Left colon (tissue), 2 donors: ENCODE measurements at regions not wholly inside any gene's neighbourhood (a gene's known extent, or its start where the extent isn't known, plus 50 kb on each side); places are given as distances from the start of the nearest gene placed in this dataset.
"Not testable (repeated sequence)": the region's sequence is repeated elsewhere in the genome, so short reads cannot be mapped to it uniquely, and the experiment has no call there.

Experiments
- ATAC-seq: fragments of 200-7000 bp; cut with Tn5 transposase; one replicate; pipeline ENCODE4 v1.9.1; 2020; ENCODE audit warnings: mild to moderate bottlenecking, moderate library complexity
- DNase-seq, 2 donors: peaks; one replicate each; pipeline ENCODE4 v3.0.0-alpha.2; 2020
- intact Hi-C, 2 donors: fragments of 100-400 bp; cut with DNase I in 1 of 2; cut with micrococcal nuclease in 1 of 2; formaldehyde crosslinking; loops; one replicate each; pipeline versions ENCODE4 v1.11.2 to v1.14.0; 2022; cut with DNase I, micrococcal nuclease
- donor health status: DM: no; HTN: no; CAD: no.
- donor health status: DM: yes; HTN: yes; CAD: no.

DNA sequence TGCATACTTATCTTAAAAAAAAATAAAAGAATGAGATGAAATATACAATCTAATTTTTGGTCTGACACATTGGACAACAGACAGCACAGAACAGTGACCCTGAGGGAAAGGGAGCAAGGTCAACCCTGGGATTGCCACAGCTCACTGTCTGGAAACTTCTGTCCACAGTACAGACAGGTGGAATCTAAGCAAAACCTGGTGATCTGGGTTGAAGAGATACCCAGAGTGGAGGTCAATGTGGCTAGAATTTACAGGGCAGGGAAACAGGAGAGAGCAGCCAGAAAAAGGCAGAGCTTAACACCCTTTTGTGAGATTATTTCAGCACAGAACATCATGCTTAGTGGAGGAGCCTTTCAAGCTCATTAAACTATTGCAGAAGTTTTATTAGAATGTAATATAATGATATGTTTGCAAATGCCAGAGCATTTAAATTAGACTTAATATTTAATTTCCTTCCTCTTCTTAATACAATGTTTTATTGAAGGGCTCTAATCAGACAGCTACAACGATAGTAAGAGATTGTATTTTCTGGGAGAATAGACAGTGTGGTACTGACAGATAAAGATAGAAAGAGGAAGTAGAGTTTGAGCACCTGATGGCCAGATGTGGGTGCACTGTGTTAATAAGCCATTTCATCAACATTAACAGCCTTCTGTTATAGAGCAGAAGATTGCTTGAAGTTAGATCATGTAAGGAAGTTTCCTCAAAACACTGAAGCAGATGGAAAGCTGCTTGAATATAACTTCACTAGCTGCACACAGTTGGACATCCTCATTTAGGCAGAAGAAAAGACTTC, 309.4 kb downstream of the HGF start:
- ATAC-seq = no peak
- no peak for DNase-seq
- intact Hi-C loops = no loop called here

DNA sequence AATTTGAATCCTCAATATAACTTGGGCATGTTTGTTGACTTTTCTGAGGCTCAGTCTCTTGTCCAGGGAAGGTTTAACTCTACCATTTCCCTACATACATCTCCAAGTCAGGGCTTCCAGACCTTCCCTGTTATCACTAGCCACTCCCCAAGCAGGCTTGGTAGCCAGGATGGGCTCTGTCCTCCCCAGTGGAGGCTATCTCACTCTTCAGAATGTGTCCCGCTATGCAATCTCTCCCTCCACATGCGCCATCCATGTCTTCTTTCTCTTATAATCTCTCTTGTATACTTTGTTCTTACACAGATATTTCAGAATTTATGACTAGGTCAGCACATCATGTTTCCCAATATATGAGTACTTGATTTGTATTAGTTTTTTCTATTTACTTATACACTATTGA, 310.4 kb downstream of the HGF start:
- intact Hi-C loops = loop anchor here in 1 of 2 donors (10.0 kb wide), 1 partner anchor 755 kb away; no protein-coding TSS in a partner anchor
- ATAC-seq (no peak), DNase-seq (no peak)

DNA sequence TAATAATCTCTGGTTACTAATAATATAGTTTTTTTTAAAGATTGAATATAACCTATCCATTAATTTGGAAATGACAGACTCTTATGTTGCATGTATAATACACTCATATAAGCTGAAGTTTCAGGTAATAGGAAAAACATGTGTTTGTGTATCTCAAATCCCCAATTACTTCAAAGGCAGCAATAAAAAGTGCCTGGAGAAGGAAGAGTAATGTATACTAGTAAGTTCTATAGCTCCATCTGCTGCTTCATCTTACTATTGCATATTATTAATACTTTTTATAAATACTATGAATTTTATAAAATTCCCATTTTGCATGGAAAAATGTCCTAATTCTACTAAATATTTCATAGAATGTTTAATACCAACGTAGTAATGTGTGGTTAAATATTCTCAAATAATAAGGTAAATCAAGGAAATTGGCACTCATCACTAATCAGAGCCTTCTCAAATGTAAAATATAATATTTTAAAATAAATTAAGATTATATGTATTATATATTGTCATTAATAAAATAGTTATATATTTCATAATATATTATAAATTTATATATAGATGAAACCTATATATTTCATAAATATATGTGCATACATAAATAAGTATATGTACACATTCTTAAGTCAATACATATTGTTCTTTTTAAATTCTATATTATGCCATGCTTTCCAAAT, 311.9 kb downstream of the HGF start:
- ATAC-seq = peak; percentile 56
- DNase-seq = no peak
- intact Hi-C loops = loop anchor here in 1 of 2 donors (10.0 kb wide), 1 partner anchor 753 kb away; no protein-coding TSS in a partner anchor

DNA sequence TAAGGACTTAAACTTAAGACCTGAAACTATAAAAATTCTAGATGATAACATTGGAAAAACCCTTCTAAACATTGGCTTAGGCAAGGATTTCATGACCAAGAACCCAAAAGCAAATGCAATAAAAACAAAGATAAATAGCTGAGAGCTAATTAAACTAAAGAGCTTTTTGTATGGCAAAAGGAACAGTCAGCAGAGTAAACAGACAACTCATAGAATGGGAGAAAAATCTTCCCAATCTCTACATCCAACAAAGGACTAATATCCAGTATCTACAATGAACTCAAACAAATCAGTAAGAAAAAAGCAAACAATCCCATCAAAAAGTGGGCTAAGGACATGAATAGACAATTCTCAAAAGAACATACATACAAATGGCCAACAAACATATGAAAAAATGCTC, 316.1 kb downstream of the HGF start:
- not testable (repeated sequence) for DNase-seq, ATAC-seq
- intact Hi-C loops = loop anchor here in 1 of 2 donors (10.0 kb wide), 1 partner anchor 749 kb away; no protein-coding TSS in a partner anchor

DNA sequence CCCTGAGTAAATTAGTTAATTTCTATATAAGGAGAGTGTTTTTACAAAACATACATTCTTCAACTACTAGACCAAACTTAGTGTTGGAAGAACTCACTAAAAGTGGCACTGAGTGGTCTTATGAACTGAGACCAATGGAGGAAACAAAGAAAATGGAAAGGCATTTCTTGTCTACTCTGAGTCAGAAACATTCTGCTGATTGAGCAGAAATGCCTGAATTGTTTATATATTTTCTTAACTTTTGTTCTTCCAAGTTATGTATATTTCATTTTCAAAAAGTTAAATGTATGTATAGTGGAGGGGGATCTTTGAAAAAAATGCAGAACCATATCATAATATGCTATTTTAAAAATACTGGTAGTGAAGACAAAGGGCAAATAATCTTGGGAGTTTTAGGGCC, 320.7 kb downstream of the HGF start:
- intact Hi-C loops = loop anchor here in 1 of 2 donors (10.0 kb wide), 1 partner anchor 524 kb away; no protein-coding TSS in a partner anchor
- no peak for ATAC-seq
- no peak for DNase-seq

DNA sequence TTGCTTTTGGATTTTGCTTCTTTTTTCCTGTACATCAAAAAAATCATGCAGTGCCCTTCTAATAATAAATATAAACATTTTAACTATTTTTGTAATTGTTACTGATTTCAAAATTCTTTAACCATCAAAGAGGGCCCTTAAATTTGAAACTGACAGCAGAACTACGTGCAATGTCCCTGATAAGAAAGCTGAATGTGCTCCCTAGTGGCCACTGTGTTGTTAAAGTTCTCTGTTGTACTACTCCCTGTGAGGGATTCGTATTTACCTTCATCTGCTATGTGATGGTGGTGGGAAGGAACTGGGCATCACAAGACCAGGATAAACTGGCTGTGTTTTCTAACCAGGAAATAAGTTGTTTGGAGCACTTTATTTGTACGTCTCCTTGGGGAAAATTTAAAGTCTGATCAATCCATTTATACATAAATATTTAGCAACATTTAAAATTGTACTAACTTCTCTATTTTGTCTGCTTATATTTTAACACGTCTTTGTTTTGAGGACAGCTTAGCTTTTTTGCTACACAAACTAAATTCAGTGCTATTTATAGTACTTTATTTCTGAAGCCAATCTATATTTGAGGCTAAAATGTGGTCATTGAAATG, 322.4 kb downstream of the HGF start:
- ATAC-seq = peak; percentile 93
- peak; percentile 10 to 33 for DNase-seq
- intact Hi-C loops = loop anchor here in 1 of 2 donors (10.0 kb wide), 1 partner anchor 523 kb away; no protein-coding TSS in a partner anchor

DNA sequence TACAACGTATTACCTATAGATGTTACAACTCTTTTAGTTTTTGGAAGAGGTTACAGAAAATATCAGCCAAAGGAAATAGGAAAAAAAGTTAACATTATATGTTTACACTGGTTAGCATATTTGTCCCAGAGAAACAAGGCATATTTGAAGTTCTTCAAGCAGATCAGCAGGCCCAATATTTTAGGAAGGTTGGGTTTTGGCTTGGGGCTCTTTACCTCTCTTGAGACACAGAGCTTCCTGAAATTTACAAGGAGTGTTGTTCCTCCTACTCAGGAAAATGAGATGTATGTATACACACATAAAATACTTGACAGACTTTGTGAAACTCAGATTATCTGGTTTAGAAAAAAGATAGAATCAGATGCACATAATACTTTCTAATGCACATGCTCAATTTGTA, 323.6 kb downstream of the HGF start:
- intact Hi-C loops = loop anchor here in 1 of 2 donors (10.0 kb wide), 1 partner anchor 521 kb away; no protein-coding TSS in a partner anchor

DNA sequence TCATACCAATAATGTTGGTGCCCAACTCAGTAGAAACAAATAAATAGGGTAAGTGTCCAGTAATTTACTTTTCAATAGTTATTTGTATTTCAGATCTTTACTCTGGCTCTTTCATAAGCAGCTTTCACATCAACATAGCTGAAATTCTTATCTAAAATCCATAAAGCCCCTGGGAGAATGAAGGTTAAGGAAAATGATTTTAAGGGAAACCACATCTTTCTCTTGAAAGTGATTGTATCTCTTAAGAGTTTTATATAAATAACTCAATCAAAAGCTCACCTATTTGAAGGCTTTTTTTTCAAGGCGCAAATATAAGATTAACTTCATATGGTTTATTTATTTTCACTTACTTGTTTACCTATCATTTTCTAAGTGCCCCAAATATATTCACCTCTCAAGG, 324.4 kb downstream of the HGF start:
- intact Hi-C loops = loop anchor here in 1 of 2 donors (10.0 kb wide), 1 partner anchor 521 kb away; no protein-coding TSS in a partner anchor
- ATAC-seq = no peak
- DNase-seq = no peak

More for the DNA sequence above, 323.6 kb downstream of the HGF start:
- ATAC-seq (no peak), DNase-seq (no peak)

DNA sequence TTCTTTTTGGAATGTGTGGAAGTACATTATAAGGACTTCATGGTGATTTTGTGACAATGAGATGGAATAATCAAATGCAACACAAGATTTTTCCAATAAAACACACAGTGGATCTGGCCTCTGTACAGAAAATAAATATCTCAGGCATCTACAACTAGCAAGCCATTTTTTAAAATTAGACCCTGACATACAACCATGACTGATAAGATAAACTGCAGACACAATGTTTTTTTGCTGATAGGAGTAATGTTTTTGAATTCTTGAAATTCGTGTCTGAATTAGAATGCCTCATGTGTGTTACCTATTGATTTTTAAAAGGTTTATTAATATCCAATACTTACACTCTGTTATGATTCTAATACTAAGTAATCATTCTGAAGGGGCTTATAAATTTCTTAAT, 328.1 kb downstream of the HGF start:
- DNase-seq (no peak), ATAC-seq (no peak)
- intact Hi-C loops = loop anchor here in 1 of 2 donors (10.0 kb wide), 1 partner anchor 517 kb away; no protein-coding TSS in a partner anchor

DNA sequence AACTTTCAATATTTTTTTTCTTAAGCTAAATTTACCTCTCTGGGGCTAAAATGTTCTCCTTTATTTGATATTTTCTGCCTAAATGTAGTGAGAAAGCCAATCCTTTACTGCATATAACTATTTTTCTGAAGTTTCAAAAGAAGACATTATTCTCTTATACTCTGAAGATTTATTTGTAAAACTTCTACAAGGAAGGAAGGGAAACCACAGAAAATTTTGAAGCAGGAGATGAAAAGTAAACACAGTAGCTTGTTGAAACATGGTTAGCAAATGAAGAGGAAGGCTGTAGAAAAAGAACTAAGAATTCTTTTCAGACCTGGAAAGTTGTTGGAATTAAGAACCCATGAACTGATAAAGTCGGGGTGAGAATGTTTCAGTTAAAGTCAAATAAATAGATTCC, 330.3 kb downstream of the HGF start:
- no peak for ATAC-seq

DNA sequence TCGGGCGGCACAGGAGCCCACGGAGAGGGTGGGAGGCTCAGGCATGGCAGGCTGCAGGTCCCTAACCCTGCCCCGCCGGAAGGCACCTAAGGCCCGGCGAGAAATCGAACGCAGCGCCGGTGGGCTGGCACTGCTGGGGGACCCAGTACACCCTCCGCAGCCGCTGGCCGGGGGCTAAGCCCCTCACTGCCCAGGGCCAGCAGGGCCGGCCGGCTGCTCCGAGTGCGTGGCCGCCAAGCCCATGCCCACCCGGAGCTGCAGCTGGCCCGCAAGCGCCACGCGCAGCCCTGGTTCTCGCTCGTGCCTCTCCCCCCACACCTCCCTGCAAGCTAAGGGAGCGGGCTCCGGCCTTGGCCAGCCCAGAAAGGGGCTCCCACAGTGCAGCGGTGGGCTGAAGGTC, 332.7 kb downstream of the HGF start:
- intact Hi-C loops, DNase-seq, ATAC-seq: not testable (repeated sequence)

More for the DNA sequence above, 330.3 kb downstream of the HGF start:
- intact Hi-C loops = no loop called here
- no peak for DNase-seq

DNA sequence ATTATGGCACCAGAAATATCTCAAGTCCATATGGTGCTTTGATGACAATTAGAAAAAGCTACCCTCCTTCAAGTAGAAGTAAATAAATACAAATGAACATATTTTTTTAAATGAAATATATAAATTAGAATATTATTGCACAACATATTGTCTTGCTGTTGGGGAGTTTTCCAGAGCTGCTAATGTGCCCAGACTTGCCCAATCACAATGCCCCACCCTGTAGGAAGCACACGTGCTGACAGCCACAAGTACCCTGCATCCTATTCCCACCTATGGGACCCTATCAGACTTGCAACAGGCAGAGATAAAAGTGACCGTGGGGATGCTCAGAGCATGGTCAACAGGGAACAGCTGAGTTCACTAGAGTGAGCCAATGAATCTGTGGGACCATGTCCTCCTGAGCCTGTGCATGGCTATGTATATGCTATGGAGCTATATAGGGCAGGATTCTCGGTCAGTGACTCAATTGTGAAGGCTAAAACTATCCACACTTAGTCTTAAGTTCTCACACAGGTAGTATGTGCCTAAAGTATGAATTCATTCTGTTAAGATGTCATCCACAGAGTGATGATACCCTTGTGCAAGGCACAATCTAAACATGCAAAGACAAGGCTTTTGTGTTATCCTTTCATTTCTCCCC, 336.0 kb downstream of the HGF start:
- ATAC-seq = no peak
- DNase-seq = no peak
- intact Hi-C loops = no loop called here

DNA sequence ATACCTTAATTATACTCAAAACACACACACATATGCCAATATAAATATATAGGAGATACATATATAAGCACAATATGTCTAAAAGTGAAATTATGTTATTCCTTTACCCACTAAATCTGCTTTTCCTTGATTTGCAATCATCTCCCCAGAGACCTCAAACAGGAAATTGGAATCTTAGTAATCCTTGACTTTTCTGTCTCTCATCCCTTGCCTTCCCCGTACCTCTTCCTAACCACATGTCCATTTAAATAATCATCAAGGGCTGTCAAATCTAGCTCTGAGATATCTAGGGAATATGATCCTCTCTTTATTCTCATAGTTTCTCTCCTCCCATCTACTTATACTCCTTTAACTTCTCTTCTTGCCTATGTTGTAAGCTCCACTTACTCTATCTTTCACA, 336.6 kb downstream of the HGF start:
- DNase-seq = no peak
- intact Hi-C loops = no loop called here
- ATAC-seq = no peak

DNA sequence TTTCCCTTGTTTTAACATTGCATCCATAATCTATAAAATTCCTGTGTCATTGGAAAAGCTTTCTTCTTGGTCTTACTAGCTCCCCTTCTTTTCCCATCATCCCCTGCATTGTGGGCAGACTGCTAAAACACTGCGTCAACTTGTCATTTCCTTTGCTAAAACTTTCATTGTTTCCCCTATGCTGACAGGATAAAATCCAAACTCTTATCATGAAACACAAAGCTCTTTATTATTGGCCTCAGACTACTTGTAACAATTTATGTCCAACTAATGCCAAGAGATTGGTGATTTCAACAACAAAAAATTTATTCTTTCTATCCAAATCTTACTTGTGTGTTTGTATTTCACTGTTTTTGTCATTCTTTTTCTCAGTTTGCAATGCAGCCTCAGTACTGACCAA, 339.1 kb downstream of the HGF start:
- intact Hi-C loops = no loop called here
- ATAC-seq (no peak), DNase-seq (no peak)

DNA sequence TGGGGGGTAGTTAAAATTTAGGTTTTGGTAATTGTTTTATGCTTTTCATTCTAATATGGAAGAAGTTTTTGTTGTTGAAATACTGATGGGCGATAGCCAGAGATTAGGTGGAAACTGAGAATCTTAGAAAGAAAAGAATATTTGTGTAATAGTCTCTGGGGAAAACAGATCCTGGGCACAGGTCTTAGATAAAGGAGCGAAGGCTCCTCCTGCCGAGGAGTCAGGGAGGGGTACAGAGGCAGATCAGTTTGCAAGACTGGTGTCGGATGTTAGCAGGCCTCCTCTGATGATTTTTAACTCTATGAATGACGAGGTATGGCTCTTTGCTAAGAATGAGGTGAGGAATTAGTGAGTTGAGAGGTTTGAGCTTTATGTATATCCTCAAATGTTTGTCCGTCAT, 339.7 kb downstream of the HGF start:
- intact Hi-C loops = no loop called here
- ATAC-seq (no peak), DNase-seq (no peak)

DNA sequence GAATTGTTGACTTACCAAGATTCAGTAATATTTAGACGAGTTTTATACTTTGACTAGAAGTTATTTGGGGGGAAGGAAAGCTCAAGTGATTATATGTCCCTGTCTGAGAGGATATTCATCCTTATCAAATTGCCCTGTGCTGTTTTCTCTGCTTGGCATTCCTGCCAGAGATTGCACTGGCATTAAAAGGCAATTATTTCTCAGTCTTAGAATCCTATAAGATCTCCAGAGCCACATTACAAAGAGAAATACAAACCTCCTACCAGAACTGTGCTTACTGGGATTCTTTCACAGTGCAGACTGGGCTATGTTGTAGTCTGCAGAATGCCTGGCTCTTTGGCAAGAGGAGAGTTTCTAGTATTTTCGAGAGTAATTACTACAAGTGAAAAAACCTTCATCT, 342.4 kb downstream of the HGF start:
- no peak for ATAC-seq
- intact Hi-C loops = no loop called here
- DNase-seq = no peak

DNA sequence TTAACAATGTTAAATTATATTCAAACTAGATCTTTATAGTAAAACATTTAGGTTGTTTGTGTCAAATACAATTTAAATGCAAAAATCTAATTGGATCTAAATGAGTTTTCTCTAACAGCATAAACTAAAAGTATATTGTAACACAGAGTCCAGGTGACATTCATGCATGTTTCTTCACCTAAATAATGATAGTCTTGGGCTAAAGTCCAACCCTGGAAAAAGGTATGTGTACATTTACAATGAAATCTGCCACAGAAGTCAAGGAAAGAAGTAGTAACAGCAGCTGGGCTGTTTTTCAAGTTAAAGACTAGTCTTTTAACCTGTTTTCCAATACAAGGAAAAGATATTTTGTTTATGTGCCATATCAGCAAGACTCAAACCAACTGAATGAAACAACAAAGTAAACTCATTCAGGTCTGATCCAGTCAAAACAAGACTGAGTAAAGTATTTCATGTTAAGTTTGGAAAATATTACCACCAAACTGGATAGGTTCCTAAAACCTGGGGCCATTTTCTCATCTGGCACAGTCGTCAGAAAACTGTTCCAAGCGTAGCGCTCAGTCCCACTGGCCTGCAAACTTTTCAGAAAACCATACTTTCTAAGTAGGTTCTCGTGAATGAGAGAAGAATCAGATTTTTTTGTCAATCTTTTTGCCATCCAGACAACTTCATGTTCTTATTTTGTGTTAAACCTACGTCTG, 349.2 kb downstream of the HGF start:
- no peak for DNase-seq

DNA sequence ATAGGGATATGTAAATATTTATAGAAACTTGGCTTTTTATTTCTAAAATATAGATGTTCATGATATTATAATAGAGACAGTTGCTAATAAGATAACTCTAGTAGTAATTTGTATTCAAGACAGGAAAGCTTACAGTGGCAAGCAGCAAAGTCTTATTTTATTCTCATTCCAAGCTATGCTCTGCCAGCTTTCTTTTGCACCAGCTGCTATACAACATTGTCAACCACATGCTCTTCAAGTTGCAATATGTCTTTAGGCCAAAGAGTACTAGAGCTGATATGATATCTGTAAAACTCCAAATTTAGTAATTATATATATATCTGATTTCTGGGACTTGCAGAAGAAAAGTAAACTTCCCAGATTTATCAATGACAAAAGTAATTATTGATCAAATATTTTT, 350.1 kb downstream of the HGF start:
- DNase-seq = no peak
- no peak for ATAC-seq
- intact Hi-C loops = no loop called here

More for the DNA sequence above, 349.2 kb downstream of the HGF start:
- peak; percentile 85 for ATAC-seq
- intact Hi-C loops = no loop called here
